GM12891 (cell line): ENCODE measurements at regions not wholly inside any gene's neighbourhood (a gene's known extent, or its start where the extent isn't known, plus 50 kb on each side); places are given as distances from the start of the nearest gene placed in this dataset.

Source experiments
- POLR2A ChIP-seq: IDR thresholded peaks from 2 replicates; pipeline ENCODE4 v1.6.1; 2011; ENCODE audit warnings: low read depth, low read length, control low read depth
- POLR2AphosphoS5 ChIP-seq: IDR thresholded peaks from 2 replicates; pipeline ENCODE4 v1.6.1; 2011; ENCODE audit warnings: low read depth, low read length, control low read depth
- TAF1 ChIP-seq: IDR thresholded peaks from 2 replicates; pipeline ENCODE4 v1.6.1; 2011; ENCODE audit warnings: low read depth, low read length, control low read depth

GRCh38 chr16:59886021-59886420 is 1151.9 kb upstream of the GOT2 start:
- no peak for TF ChIP-seq POLR2AphosphoS5
- TF ChIP-seq POLR2A: no peak
- TF ChIP-seq TAF1: no peak
